ENCODE measurements at regions not wholly inside any gene's neighbourhood (a gene's known extent, or its start where the extent isn't known, plus 50 kb on each side); places are given as distances from the start of the nearest gene placed in this dataset.

GRCh38 chr7:156089222-156089621, 277.0 kb upstream of the SHH start:
- DNase-seq, result no peak

- DNase-seq, result no peak
Observed at GRCh38 chr7:156088115-156088514, 275.9 kb upstream of the SHH start.

GRCh38 chr7:156082048-156083040, 270.1 kb upstream of the SHH start:
- no peak for DNase-seq

GRCh38 chr7:156080596-156080995, 268.3 kb upstream of the SHH start:
- no peak for DNase-seq

- no peak for DNase-seq
Observed at GRCh38 chr7:156080046-156080445, 267.8 kb upstream of the SHH start.

- DNase-seq, result no peak
Observed at GRCh38 chr7:156079156-156079555, 266.9 kb upstream of the SHH start.

- no peak for DNase-seq
Observed at GRCh38 chr7:156074982-156075615, 262.8 kb upstream of the SHH start.

GRCh38 chr7:156074084-156074483, 261.8 kb upstream of the SHH start:
- no peak for DNase-seq

GRCh38 chr7:156073366-156074052, 261.2 kb upstream of the SHH start:
- no peak for DNase-seq

GRCh38 chr7:156071612-156072011, 259.3 kb upstream of the SHH start:
- DNase-seq, result no peak

- no peak for DNase-seq
Observed at GRCh38 chr7:156069891-156070290, 257.6 kb upstream of the SHH start.

- no peak for DNase-seq
Observed at GRCh38 chr7:156067156-156067555, 254.9 kb upstream of the SHH start.

GRCh38 chr7:156065400-156065799, 253.1 kb upstream of the SHH start:
- no peak for DNase-seq

- DNase-seq, result no peak
Observed at GRCh38 chr7:156064971-156065386, 252.7 kb upstream of the SHH start.

- DNase-seq, result no peak
Observed at GRCh38 chr7:156063241-156063810, 251.1 kb upstream of the SHH start.

GRCh38 chr7:156062286-156062685, 250.0 kb upstream of the SHH start:
- DNase-seq, result no peak

- DNase-seq, result no peak
Observed at GRCh38 chr7:156061689-156062255, 249.5 kb upstream of the SHH start.

GRCh38 chr7:156060925-156061324, 248.7 kb upstream of the SHH start:
- DNase-seq, result no peak

GRCh38 chr7:156059369-156059768, 247.1 kb upstream of the SHH start:
- no peak for DNase-seq

GRCh38 chr7:156058248-156058647, 246.0 kb upstream of the SHH start:
- DNase-seq, result no peak

GRCh38 chr7:156056534-156056933, 244.3 kb upstream of the SHH start:
- DNase-seq, result no peak

GRCh38 chr7:156055206-156055822, 243.1 kb upstream of the SHH start:
- no peak for DNase-seq

All from hematopoietic multipotent progenitor cell treated with erythropoietin and hydrocortisone succinate and interleukin-3 and kit ligand, for 8 days (in vitro differentiated cells).